Muscle of back (tissue), 3 donors: ENCODE measurements at regions not wholly inside any gene's neighbourhood (a gene's known extent, or its start where the extent isn't known, plus 50 kb on each side); places are given as distances from the start of the nearest gene placed in this dataset.
"Not testable (repeated sequence)": the region's sequence is repeated elsewhere in the genome, so short reads cannot be mapped to it uniquely, and the experiment has no call there.

Experiments used
- DNase-seq, 3 donors: peaks; one replicate each; pipeline versions ENCODE4 v3.0.0 to v3.0.0-alpha.2; 2013

DNA sequence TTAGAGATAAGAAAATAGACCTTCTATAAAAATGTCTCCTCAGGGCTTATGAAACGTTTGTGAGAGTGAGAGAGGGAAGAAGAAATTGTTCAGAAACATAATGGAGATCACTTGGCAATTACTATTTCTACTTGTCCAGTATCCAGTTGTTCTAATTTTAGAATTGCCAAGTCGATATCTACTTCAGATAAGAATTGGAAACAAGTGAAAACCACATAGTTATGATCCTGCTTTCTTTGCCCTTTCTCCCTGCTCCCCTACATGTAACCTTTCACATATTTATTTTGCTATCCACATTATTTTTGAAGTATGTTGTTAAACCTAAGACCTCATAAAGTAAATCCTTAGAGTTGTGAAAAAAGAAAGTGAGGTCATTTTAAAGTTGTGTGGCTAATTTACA is 1154.7 kb upstream of the ADGRL2 start:
- no peak for DNase-seq

GRCh38 chr1:80645621-80646020 is 1155.1 kb upstream of the ADGRL2 start:
- DNase-seq = no peak

- DNase-seq = no peak
Observed at GRCh38 chr1:80640978-80641377, 1159.8 kb upstream of the ADGRL2 start.

- DNase-seq = no peak
Observed at GRCh38 chr1:80639777-80640533, 1160.8 kb upstream of the ADGRL2 start.

GRCh38 chr1:80633947-80634706 is 1166.6 kb upstream of the ADGRL2 start:
- DNase-seq = no peak

GRCh38 chr1:80632284-80632683 is 1168.5 kb upstream of the ADGRL2 start:
- no peak for DNase-seq

DNA sequence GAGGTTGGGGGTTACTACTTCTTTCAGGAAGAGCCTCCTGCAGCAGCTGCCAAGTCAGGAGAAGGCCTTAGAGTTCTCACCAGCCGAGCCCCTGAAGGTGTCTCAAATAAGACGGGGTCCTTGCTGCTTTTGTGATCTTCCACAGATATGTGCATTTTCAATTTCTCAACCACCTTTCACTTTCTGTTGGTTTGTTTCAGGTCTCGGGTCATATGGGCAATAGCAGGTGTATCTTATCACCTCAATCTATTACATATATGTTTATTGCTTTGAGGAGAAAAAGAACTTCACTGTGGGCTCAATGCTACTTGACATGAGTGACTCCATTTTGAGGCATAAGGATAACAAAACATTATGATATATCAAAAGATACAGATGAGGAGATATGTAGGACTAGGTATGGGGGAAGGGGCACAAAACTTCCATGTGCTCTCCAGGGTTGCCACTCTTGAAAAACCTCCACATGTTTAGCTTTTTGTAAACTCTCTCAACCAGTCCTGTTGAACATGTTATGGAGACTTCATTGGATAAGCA is 1171.4 kb upstream of the ADGRL2 start:
- DNase-seq = no peak

DNA sequence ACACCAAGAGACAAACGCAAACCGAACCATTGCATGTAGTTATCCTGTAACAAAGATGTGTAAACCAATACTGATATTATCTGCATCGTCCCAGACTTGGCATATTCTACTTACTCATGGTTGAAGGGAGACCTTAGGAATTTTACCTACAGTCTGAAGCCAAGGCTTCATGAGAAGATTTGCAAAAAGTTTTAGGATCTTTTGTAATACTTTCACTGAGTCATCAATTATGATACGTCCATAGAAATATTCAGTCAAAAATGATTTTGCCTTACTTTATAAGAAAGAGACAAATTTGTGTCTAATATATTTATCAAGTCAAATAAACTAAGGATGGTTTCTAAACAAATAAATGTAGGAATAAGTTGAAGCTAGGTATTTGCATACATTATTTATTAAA is 1176.1 kb upstream of the ADGRL2 start:
- DNase-seq = no peak

DNA sequence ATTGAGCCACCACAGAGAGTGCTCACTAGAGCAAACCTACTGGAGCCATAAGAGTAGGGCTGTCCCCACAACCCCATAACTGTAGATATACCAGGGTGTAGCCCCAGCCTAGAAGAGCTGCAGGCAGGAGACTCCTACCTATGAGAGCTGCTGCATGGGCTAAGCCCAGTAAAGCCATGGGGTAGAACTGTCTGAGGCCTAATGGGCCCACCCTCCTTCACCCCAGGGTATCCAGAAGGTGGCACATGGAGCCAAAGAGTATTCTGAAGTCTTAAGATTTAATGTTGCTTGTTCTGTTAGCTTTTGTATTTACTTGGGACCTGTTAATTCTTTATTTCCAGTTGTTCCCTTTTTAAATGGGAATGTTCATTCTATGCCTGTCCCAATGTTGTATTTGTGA is 1193.7 kb upstream of the ADGRL2 start:
- DNase-seq = no peak

DNA sequence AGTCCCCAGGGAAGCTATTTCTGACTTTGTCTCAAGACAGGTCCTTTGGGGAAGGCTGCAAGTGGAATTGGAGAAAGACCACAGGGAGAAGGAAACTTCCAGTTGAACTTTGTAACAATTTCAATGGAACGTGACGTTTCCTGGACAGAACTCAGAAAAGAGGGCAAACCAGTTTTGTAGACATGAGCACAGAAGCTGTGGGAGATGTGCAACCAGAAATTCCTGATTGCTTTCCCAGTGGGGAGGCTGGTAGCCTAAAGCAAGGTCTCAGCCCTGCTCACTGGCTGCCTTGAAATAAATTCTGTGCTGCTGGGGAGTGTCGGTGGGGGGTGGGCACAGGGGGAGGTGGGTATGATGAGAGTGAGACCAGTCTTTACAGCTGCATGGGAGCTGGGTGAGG is 1206.7 kb upstream of the ADGRL2 start:
- DNase-seq = no peak

GRCh38 chr1:80593197-80593596 is 1207.5 kb upstream of the ADGRL2 start:
- no peak for DNase-seq

- no peak for DNase-seq
Observed at GRCh38 chr1:80582980-80583379, 1217.8 kb upstream of the ADGRL2 start.

DNA sequence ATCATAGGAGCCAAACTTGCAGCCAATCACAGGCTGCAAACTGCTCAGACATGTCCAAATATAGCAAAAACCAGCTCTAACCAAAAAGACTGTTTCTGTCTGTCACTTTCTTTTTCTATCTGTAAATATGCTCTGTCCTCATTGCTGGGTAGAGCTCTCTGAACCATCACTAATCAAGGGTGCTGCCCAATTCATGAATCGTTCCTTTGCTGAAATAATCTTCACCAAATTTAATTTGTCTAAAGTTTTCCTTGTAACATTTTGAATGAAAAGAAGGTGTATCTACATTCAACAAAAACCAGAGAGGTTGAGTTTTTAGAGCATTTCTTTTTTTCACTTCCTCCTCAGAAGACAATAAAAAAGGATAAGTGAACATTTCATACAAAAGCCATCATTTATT is 1221.7 kb upstream of the ADGRL2 start:
- no peak for DNase-seq

DNA sequence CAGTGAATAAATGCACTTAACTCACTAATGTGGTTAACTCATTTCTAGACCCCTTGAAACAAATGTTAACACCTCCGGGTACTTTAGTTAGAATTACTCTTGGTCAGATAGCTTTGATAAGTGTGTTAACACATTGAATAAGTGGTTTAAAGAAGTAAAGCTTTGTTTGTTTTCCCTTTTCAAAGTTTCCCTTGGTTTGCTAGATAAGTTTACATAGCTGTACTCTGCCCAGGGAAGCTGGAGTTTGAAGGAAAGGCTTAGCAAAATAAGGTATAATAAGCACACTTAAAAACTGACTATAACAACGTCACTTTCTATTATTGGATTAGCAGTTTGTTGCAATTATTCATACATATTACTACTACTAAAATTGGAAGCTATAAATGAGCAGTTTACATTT is 1233.9 kb upstream of the ADGRL2 start:
- no peak for DNase-seq

DNA sequence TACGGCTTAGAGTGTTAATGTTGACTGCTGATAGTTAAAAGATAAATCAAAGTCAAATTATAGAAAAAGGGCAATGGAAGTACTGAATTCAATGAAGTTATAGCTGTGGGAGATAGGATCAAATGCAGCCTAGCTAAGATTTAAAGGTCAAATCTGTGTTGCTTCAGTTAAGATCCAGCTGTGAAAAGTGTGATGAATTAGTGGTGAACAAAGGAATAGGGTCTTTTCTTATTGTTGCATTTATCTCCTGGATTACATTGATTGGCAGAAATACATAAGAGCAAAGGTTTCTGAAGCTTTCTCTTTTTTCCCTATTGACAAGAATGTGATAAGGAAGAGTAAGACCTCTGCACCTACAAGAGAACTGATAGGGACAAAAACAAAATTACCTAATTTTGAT is 1234.6 kb upstream of the ADGRL2 start:
- no peak for DNase-seq

- no peak for DNase-seq
Observed at GRCh38 chr1:80565406-80565805, 1235.3 kb upstream of the ADGRL2 start.

- peak in 2 of 3 donors; percentile 10 to 14 for DNase-seq
Observed at GRCh38 chr1:80542231-80542630, 1258.5 kb upstream of the ADGRL2 start.

- DNase-seq = no peak
Observed at GRCh38 chr1:80540596-80540995, 1260.1 kb upstream of the ADGRL2 start.

GRCh38 chr1:80540149-80540548 is 1260.6 kb upstream of the ADGRL2 start:
- no peak for DNase-seq

DNA sequence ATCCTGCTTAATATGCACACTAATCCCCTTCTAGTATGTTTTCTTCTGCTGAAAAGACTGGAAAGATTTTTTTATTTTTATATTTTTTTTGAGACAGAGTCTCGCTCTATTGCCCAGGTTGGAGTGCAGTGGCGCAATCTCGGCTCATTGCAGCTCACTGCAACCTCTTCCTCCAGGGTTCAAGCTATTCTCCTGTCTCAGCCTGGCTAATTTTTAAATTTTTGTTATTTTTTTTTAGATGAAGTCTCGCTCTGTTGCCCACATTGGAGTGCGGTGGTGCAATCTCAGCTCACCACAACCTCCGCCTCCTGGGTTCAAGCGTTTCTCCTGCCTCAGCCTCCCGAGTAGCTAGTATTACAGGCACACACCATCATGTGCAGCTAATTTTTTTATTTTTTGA is 1261.4 kb upstream of the ADGRL2 start:
- DNase-seq = not testable (repeated sequence)

- no peak for DNase-seq
Observed at GRCh38 chr1:80536461-80536860, 1264.3 kb upstream of the ADGRL2 start.

- no peak for DNase-seq
Observed at GRCh38 chr1:80535466-80535865, 1265.3 kb upstream of the ADGRL2 start.
